Activated CD8-positive, alpha-beta memory T cell treated with anti-CD3 and anti-CD28 coated beads for 48 hours (primary cell): ENCODE measurements at regions not wholly inside any gene's neighbourhood (a gene's known extent, or its start where the extent isn't known, plus 50 kb on each side); places are given as distances from the start of the nearest gene placed in this dataset.

Experiments
- DNase-seq, 3 experiments: peaks; one replicate each; pipeline ENCODE4 v3.0.0-alpha.2; 2020; ENCODE audit warnings: low read depth in 2 of 3, low spot score in 2 of 3

GRCh38 chr4:62279689-62280088 lies 1079.6 kb downstream of the ADGRL3 start:
- no peak for DNase-seq

- DNase-seq = no peak
Measured at GRCh38 chr4:62275470-62275869, 1075.3 kb downstream of the ADGRL3 start.

GRCh38 chr4:62274782-62275181 lies 1074.7 kb downstream of the ADGRL3 start:
- no peak for DNase-seq

- no peak for DNase-seq
Measured at GRCh38 chr4:62271107-62271506, 1071.0 kb downstream of the ADGRL3 start.

- DNase-seq = no peak
Measured at GRCh38 chr4:62269918-62270317, 1069.8 kb downstream of the ADGRL3 start.

- DNase-seq = no peak
Measured at GRCh38 chr4:62263454-62263853, 1063.3 kb downstream of the ADGRL3 start.

- DNase-seq = no peak
Measured at GRCh38 chr4:62262676-62263075, 1062.5 kb downstream of the ADGRL3 start.

- no peak for DNase-seq
Measured at GRCh38 chr4:62260254-62260653, 1060.1 kb downstream of the ADGRL3 start.

GRCh38 chr4:62256479-62256878 lies 1056.4 kb downstream of the ADGRL3 start:
- no peak for DNase-seq

GRCh38 chr4:62252728-62253127 lies 1052.6 kb downstream of the ADGRL3 start:
- DNase-seq = no peak

GRCh38 chr4:62250100-62250499 lies 1050.0 kb downstream of the ADGRL3 start:
- no peak for DNase-seq

- no peak for DNase-seq
Measured at GRCh38 chr4:62243895-62244294, 1043.8 kb downstream of the ADGRL3 start.

GRCh38 chr4:62235911-62236310 lies 1035.8 kb downstream of the ADGRL3 start:
- DNase-seq = no peak

- DNase-seq = no peak
Measured at GRCh38 chr4:62232814-62233213, 1032.7 kb downstream of the ADGRL3 start.

GRCh38 chr4:62231994-62232393 lies 1031.9 kb downstream of the ADGRL3 start:
- no peak for DNase-seq

- DNase-seq = no peak
Measured at GRCh38 chr4:62226082-62226481, 1026.0 kb downstream of the ADGRL3 start.

GRCh38 chr4:62222121-62222520 lies 1022.0 kb downstream of the ADGRL3 start:
- no peak for DNase-seq

- DNase-seq = no peak
Measured at GRCh38 chr4:62210486-62210885, 1010.4 kb downstream of the ADGRL3 start.

GRCh38 chr4:62209757-62210485 lies 1009.8 kb downstream of the ADGRL3 start:
- no peak for DNase-seq

GRCh38 chr4:62208921-62209320 lies 1008.8 kb downstream of the ADGRL3 start:
- no peak for DNase-seq

- DNase-seq = no peak
Measured at GRCh38 chr4:62204136-62204535, 1004.0 kb downstream of the ADGRL3 start.

- no peak for DNase-seq
Measured at GRCh38 chr4:62199291-62199810, 999.2 kb downstream of the ADGRL3 start.

- no peak for DNase-seq
Measured at GRCh38 chr4:62196338-62196737, 996.2 kb downstream of the ADGRL3 start.
